OCI-LY1 (cell line): ENCODE measurements at regions not wholly inside any gene's neighbourhood (a gene's known extent, or its start where the extent isn't known, plus 50 kb on each side); places are given as distances from the start of the nearest gene placed in this dataset.

Experiments used
- H2AFZ ChIP-seq: fragments of 200-600 bp; sonication (generic), shearing (Covaris generic); 2 replicates; pipeline ENCODE4 v1.6.0; 2014; ENCODE audit warnings: antibody characterized with exemption, mild to moderate bottlenecking, low read length
- H3F3A ChIP-seq: fragments of 200-600 bp; sonication (generic), shearing (Covaris generic); 2 replicates; pipeline ENCODE4 v1.6.0; 2014; ENCODE audit warnings: mild to moderate bottlenecking, antibody characterized with exemption, low read length, moderate library complexity; ENCODE audit not compliant: insufficient read depth
- H3K27ac ChIP-seq: fragments of 200-600 bp; sonication (generic); 2 replicates; pipeline ENCODE4 v1.5.1; 2014; ENCODE audit warnings: low read length, mixed run types, mild to moderate bottlenecking, low read depth; ENCODE audit not compliant: poor library complexity, severe bottlenecking
- H3K27me3 ChIP-seq: fragments of 200-600 bp; sonication (generic); 2 replicates; pipeline ENCODE4 v1.6.0; 2014; ENCODE audit warnings: antibody characterized with exemption, mild to moderate bottlenecking, low read length, moderate library complexity; ENCODE audit not compliant: insufficient read depth
- H3K36me3 ChIP-seq: fragments of 200-600 bp; sonication (generic); 2 replicates; pipeline ENCODE4 v1.6.1; 2014; ENCODE audit warnings: mild to moderate bottlenecking, antibody characterized with exemption, low read length, moderate library complexity, mixed read lengths; ENCODE audit not compliant: insufficient read depth
- H3K4me1 ChIP-seq: fragments of 200-600 bp; sonication (generic); 2 replicates; pipeline ENCODE4 v1.5.1; 2014; ENCODE audit warnings: mild to moderate bottlenecking, low read length, moderate library complexity; ENCODE audit not compliant: insufficient read depth, severe bottlenecking
- H3K4me2 ChIP-seq: fragments of 200-600 bp; sonication (generic), shearing (Covaris generic); 2 replicates; pipeline ENCODE4 v1.6.1; 2014; ENCODE audit warnings: low read length
- H3K4me3 ChIP-seq: fragments of 200-600 bp; sonication (generic); 2 replicates; pipeline ENCODE4 v1.5.1; 2014; ENCODE audit warnings: low read length, low read depth, mild to moderate bottlenecking, mixed read lengths; ENCODE audit not compliant: poor library complexity, severe bottlenecking
- H3K79me2 ChIP-seq: fragments of 200-600 bp; shearing (Covaris generic); 2 replicates; pipeline ENCODE4 v1.6.1; 2016; ENCODE audit warnings: mixed run types, low read length, mixed read lengths; ENCODE audit not compliant: insufficient read depth
- H3K9ac ChIP-seq: fragments of 200-600 bp; sonication (generic), shearing (Covaris generic); 2 replicates; pipeline ENCODE4 v1.6.1; 2014; ENCODE audit warnings: mild to moderate bottlenecking, low read length, mixed read lengths
- H3K9me2 ChIP-seq: fragments of 200-600 bp; sonication (generic), shearing (Covaris generic); 2 replicates; pipeline ENCODE4 v1.6.1; 2014; ENCODE audit warnings: low read depth, mild to moderate bottlenecking, low read length, mixed read lengths
- H3K9me3 ChIP-seq: fragments of 200-600 bp; shearing (Covaris generic); 2 replicates; pipeline ENCODE4 v1.6.1; 2014; ENCODE audit warnings: low read length, mixed read lengths
- H4K20me1 ChIP-seq: fragments of 200-600 bp; sonication (generic), shearing (Covaris generic); 2 replicates; pipeline ENCODE4 v1.6.0; 2016; ENCODE audit warnings: mild to moderate bottlenecking, low read length; ENCODE audit not compliant: insufficient read depth
- CTCF ChIP-seq: fragments of 200-600 bp; sonication (generic), shearing (Covaris generic); IDR thresholded peaks from 2 replicates; pipeline ENCODE4 v1.5.1; 2017; ENCODE audit warnings: mild to moderate bottlenecking, antibody characterized with exemption, low read length, moderate library complexity, mixed read lengths
- EZH2 ChIP-seq: fragments of 200-600 bp; sonication (generic), shearing (Covaris generic); IDR thresholded peaks from 2 replicates; pipeline ENCODE4 v1.8.0; 2017; ENCODE audit warnings: borderline replicate concordance, mixed run types, mild to moderate bottlenecking, antibody characterized with exemption, low read length, moderate library complexity, mixed read lengths

GRCh38 chr3:102674284-102674683 is 239.5 kb downstream of the ZPLD1 start:
- Histone ChIP-seq H3K4me1 (no peaks in the 10 kb centered on the region), H4K20me1 (no peaks in the 10 kb centered on the region), H3K4me2 (no peak overlapping the region), H3K9ac (no peak overlapping the region), H3K27ac (no peak overlapping the region), H3K4me3 (no peak overlapping the region), H3K9me2 (no peaks in the 10 kb centered on the region), H3K36me3 (no peaks in the 10 kb centered on the region), H3K9me3 (no peaks in the 10 kb centered on the region), H3K79me2 (no peaks in the 10 kb centered on the region), H2AFZ (no peak overlapping the region), H3K27me3 (no peaks in the 10 kb centered on the region), H3F3A (no peaks in the 10 kb centered on the region)
- TF ChIP-seq EZH2, result no peak
- no peak for TF ChIP-seq CTCF

GRCh38 chr3:102676424-102676823 is 241.6 kb downstream of the ZPLD1 start:
- TF ChIP-seq CTCF (no peak), EZH2 (no peak)
- H3K27ac ChIP-seq, result no peak overlapping the region
- H4K20me1 ChIP-seq, result no peaks in the 10 kb centered on the region
- no peak overlapping the region for H3K9ac ChIP-seq
- H3K9me3 ChIP-seq, result no peaks in the 10 kb centered on the region
- no peak overlapping the region for H3K4me2 ChIP-seq
- no peaks in the 10 kb centered on the region for H3F3A ChIP-seq
- no peaks in the 10 kb centered on the region for H3K9me2 ChIP-seq
- H3K36me3 ChIP-seq, result no peaks in the 10 kb centered on the region
- no peaks in the 10 kb centered on the region for H3K79me2 ChIP-seq
- no peak overlapping the region for H2AFZ ChIP-seq
- H3K4me1 ChIP-seq, result no peaks in the 10 kb centered on the region
- H3K27me3 ChIP-seq, result no peaks in the 10 kb centered on the region
- H3K4me3 ChIP-seq, result no peak overlapping the region

- Histone ChIP-seq H3K4me3 (no peak overlapping the region), H3K4me1 (no peaks in the 10 kb centered on the region), H3K9me3 (no peaks in the 10 kb centered on the region), H3K79me2 (no peaks in the 10 kb centered on the region), H2AFZ (no peak overlapping the region), H3K27me3 (no peaks in the 10 kb centered on the region), H3K36me3 (no peaks in the 10 kb centered on the region), H3K27ac (no peak overlapping the region), H4K20me1 (no peaks in the 10 kb centered on the region), H3K9ac (no peak overlapping the region), H3K4me2 (no peak overlapping the region), H3F3A (no peaks in the 10 kb centered on the region), H3K9me2 (no peaks in the 10 kb centered on the region)
- TF ChIP-seq CTCF (no peak), EZH2 (no peak)
Measured at GRCh38 chr3:102682741-102683140, 247.9 kb downstream of the ZPLD1 start.
